HUDEP-2 (cell line): ENCODE measurements at regions not wholly inside any gene's neighbourhood (a gene's known extent, or its start where the extent isn't known, plus 50 kb on each side); places are given as distances from the start of the nearest gene placed in this dataset.
"Not testable (repeated sequence)": the region's sequence is repeated elsewhere in the genome, so short reads cannot be mapped to it uniquely, and the experiment has no call there.

Source experiments
- DNase-seq, 76 experiments: peaks; one replicate each; lab custom pipeline; 2025; ENCODE audit not compliant: unreplicated experiment in 76 of 76; lab: John Stamatoyannopoulos, UW

- no peak for DNase-seq
Observed at GRCh38 chr10:2895594-2896196, 171.7 kb upstream of the PFKP start.

GRCh38 chr10:2893991-2894390, 173.4 kb upstream of the PFKP start:
- no peak for DNase-seq

- no peak for DNase-seq
Observed at GRCh38 chr10:2893158-2893845, 174.0 kb upstream of the PFKP start.

GRCh38 chr10:2891770-2892124, 175.6 kb upstream of the PFKP start:
- DNase-seq, result no peak

- DNase-seq, result no peak
Observed at GRCh38 chr10:2891073-2891769, 176.1 kb upstream of the PFKP start.

GRCh38 chr10:2890093-2890492, 177.3 kb upstream of the PFKP start:
- DNase-seq, result no peak

- DNase-seq, result no peak
Observed at GRCh38 chr10:2888403-2889004, 178.8 kb upstream of the PFKP start.

GRCh38 chr10:2887391-2888070, 179.8 kb upstream of the PFKP start:
- DNase-seq, result no peak

- DNase-seq, result no peak
Observed at GRCh38 chr10:2886662-2887061, 180.7 kb upstream of the PFKP start.

- no peak for DNase-seq
Observed at GRCh38 chr10:2885288-2886278, 181.8 kb upstream of the PFKP start.

- DNase-seq, result not testable (repeated sequence)
Observed at GRCh38 chr10:2883983-2884540, 183.3 kb upstream of the PFKP start.

GRCh38 chr10:2883238-2883637, 184.1 kb upstream of the PFKP start:
- DNase-seq, result no peak

- DNase-seq, result no peak
Observed at GRCh38 chr10:2882628-2883027, 184.7 kb upstream of the PFKP start.

- no peak for DNase-seq
Observed at GRCh38 chr10:2881720-2882620, 185.4 kb upstream of the PFKP start.

- DNase-seq, result not testable (repeated sequence)
Observed at GRCh38 chr10:2880050-2880449, 187.3 kb upstream of the PFKP start.

GRCh38 chr10:2878818-2879217, 188.5 kb upstream of the PFKP start:
- no peak for DNase-seq

GRCh38 chr10:2876032-2876431, 191.3 kb upstream of the PFKP start:
- no peak for DNase-seq

GRCh38 chr10:2874963-2875362, 192.4 kb upstream of the PFKP start:
- DNase-seq, result no peak

- no peak for DNase-seq
Observed at GRCh38 chr10:2873769-2874168, 193.6 kb upstream of the PFKP start.
